PC-3 (cell line): ENCODE measurements at regions not wholly inside any gene's neighbourhood (a gene's known extent, or its start where the extent isn't known, plus 50 kb on each side); places are given as distances from the start of the nearest gene placed in this dataset.

Source experiments
- ATAC-seq: fragments of 200-7000 bp; cut with Tn5 transposase; 2 replicates; pipeline ENCODE4 v1.9.1; 2020; ENCODE audit warnings: mild to moderate bottlenecking, moderate library complexity
- BruUV-seq: library from RNA; stranded (reverse); fragments of 400-500 nt; replicated peaks from 2 replicates; lab custom pipeline; 2021; lab: Mats Ljungman, UMichigan
- CTCF ChIA-PET: fragments of 300-600 bp; sonication (Branson Sonifier 250); formaldehyde crosslinking; loops from one replicate; lab custom pipeline; 2022; ENCODE audit warnings: antibody characterized with exemption; lab: Charles Lee
- POLR2A ChIA-PET: fragments of 300-600 bp; sonication (Branson Sonifier 250); formaldehyde crosslinking; loops from one replicate; lab custom pipeline; 2022; ENCODE audit warnings: antibody characterized with exemption; ENCODE audit not compliant: unreplicated experiment; lab: Charles Lee
- DNase-seq: peaks from one replicate; pipeline ENCODE4 v3.0.0-alpha.2; 2015
- H2AFZ ChIP-seq: fragments of 300-600 bp; sonication (generic); 2 replicates; pipeline ENCODE4 v1.6.0; 2016; ENCODE audit warnings: antibody characterized with exemption, low read length
- H3F3A ChIP-seq: fragments of 300-600 bp; sonication (generic); one replicate; pipeline ENCODE4 v1.6.0; 2017; ENCODE audit warnings: antibody characterized with exemption, low read length, control low read depth, mild to moderate bottlenecking; ENCODE audit not compliant: unreplicated experiment
- H3K27ac ChIP-seq: fragments of 300-600 bp; sonication (generic); 2 replicates; pipeline ENCODE4 v1.5.1; 2016; ENCODE audit warnings: mild to moderate bottlenecking, low read length
- H3K27me3 ChIP-seq: fragments of 300-600 bp; sonication (generic); 2 replicates; pipeline ENCODE4 v1.6.1; 2016; ENCODE audit warnings: low read length, mixed read lengths
- H3K36me3 ChIP-seq: fragments of 300-600 bp; sonication (generic); 2 replicates; pipeline ENCODE4 v1.6.1; 2016; ENCODE audit warnings: low read depth, mixed run types, low read length, mixed read lengths
- H3K4me1 ChIP-seq: fragments of 300-600 bp; sonication (generic); 2 replicates; pipeline ENCODE4 v1.5.1; 2016; ENCODE audit warnings: low read length; ENCODE audit not compliant: insufficient read depth
- H3K4me2 ChIP-seq: fragments of 300-600 bp; sonication (generic); 2 replicates; pipeline ENCODE4 v1.6.0; 2016; ENCODE audit warnings: low read length
- H3K4me3 ChIP-seq: fragments of 300-600 bp; sonication (generic); 2 replicates; pipeline ENCODE4 v1.5.1; 2016; ENCODE audit warnings: mild to moderate bottlenecking, low read length, mixed read lengths
- H3K79me2 ChIP-seq: fragments of 300-600 bp; sonication (generic); 2 replicates; pipeline ENCODE4 v1.6.1; 2017; ENCODE audit warnings: low read length, mixed read lengths
- H3K9ac ChIP-seq: fragments of 300-600 bp; sonication (generic); 2 replicates; pipeline ENCODE4 v1.6.0; 2016; ENCODE audit warnings: mild to moderate bottlenecking, low read length
- H3K9me2 ChIP-seq: fragments of 300-600 bp; sonication (generic); replicated peaks from 2 replicates; pipeline ENCODE4 v1.6.1; 2016; ENCODE audit warnings: mixed run types, low read length, mixed read lengths
- H3K9me3 ChIP-seq: fragments of 300-600 bp; sonication (generic); 2 replicates; pipeline ENCODE4 v1.6.1; 2016; ENCODE audit warnings: low read length, mixed read lengths
- H4K20me1 ChIP-seq: fragments of 300-600 bp; sonication (generic); 2 replicates; pipeline ENCODE4 v1.6.1; 2016; ENCODE audit warnings: low read length, mixed read lengths
- EZH2 ChIP-seq: fragments of 300-600 bp; sonication (generic); IDR thresholded peaks from one replicate; pipeline ENCODE4 v1.6.1; 2017; ENCODE audit warnings: antibody characterized with exemption, mild to moderate bottlenecking, low read length; ENCODE audit not compliant: unreplicated experiment
- EZH2phosphoT487 ChIP-seq: fragments of 300-600 bp; sonication (generic); IDR thresholded peaks from 2 replicates; pipeline ENCODE4 v1.6.1; 2018; ENCODE audit warnings: mild to moderate bottlenecking, antibody characterized with exemption, low read length, borderline replicate concordance
- intact Hi-C: fragments of 100-400 bp; cut with micrococcal nuclease; formaldehyde crosslinking; loops from 2 replicates; pipeline ENCODE4 v1.9.0; 2023
- TF ChIP-seq, protein P1 (sequence below): fragments of 300-600 bp; sonication (generic); conservative IDR thresholded peaks from 2 replicates; pipeline ENCODE4 v1.5.1; 2017; ENCODE audit warnings: antibody characterized with exemption, low read depth, mild to moderate bottlenecking, low read length

DNA sequence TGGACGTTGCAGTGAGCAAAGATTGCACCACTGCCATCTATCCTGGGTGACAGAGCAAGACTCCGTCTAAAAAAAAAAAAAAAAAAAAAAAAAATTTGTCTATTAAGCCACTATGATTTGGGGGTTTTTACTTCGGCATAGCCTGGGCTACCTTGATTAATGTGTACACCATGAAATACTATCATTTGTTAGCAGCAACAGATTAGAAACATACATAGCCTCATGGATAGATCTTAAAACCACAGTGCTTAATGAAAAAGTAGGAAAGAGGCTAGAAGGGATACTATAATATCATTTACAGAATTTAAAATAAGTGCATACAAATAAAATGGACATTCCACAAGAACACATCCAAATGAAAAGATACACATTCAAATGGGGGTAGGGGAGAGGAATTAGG is 77.3 kb upstream of the IL6 start:
- H3K27ac ChIP-seq = no peak overlapping the region
- H3K36me3 ChIP-seq = no peaks in the 10 kb centered on the region
- H3K4me1 ChIP-seq = peaks cover 16% of the 10 kb centered on the region; the same call in 1 of the 2 replicates
- no peaks in the 10 kb centered on the region for H3K27me3 ChIP-seq
- H4K20me1 ChIP-seq = no peaks in the 10 kb centered on the region
- TF ChIP-seq EZH2 = no peak
- TF ChIP-seq, protein P1, sequence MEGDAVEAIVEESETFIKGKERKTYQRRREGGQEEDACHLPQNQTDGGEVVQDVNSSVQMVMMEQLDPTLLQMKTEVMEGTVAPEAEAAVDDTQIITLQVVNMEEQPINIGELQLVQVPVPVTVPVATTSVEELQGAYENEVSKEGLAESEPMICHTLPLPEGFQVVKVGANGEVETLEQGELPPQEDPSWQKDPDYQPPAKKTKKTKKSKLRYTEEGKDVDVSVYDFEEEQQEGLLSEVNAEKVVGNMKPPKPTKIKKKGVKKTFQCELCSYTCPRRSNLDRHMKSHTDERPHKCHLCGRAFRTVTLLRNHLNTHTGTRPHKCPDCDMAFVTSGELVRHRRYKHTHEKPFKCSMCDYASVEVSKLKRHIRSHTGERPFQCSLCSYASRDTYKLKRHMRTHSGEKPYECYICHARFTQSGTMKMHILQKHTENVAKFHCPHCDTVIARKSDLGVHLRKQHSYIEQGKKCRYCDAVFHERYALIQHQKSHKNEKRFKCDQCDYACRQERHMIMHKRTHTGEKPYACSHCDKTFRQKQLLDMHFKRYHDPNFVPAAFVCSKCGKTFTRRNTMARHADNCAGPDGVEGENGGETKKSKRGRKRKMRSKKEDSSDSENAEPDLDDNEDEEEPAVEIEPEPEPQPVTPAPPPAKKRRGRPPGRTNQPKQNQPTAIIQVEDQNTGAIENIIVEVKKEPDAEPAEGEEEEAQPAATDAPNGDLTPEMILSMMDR = no peak
- no peak for TF ChIP-seq EZH2phosphoT487
- POLR2A ChIA-PET = no interaction called here
- no peaks in the 10 kb centered on the region for H3K9me2 ChIP-seq
- intact Hi-C loops = no loop called here
- no peak overlapping the region for H3K4me3 ChIP-seq
- H2AFZ ChIP-seq = no peak overlapping the region
- no peak overlapping the region for H3K4me2 ChIP-seq
- no TSS peak for BruUV-seq
- DNase-seq (no peak), ATAC-seq (no peak)
- no peak overlapping the region for H3K9ac ChIP-seq
- CTCF ChIA-PET = no interaction called here
- no peaks in the 10 kb centered on the region for H3K79me2 ChIP-seq
- peaks cover 11% of the 10 kb centered on the region for H3K9me3 ChIP-seq
- H3F3A ChIP-seq = no peaks in the 10 kb centered on the region

DNA sequence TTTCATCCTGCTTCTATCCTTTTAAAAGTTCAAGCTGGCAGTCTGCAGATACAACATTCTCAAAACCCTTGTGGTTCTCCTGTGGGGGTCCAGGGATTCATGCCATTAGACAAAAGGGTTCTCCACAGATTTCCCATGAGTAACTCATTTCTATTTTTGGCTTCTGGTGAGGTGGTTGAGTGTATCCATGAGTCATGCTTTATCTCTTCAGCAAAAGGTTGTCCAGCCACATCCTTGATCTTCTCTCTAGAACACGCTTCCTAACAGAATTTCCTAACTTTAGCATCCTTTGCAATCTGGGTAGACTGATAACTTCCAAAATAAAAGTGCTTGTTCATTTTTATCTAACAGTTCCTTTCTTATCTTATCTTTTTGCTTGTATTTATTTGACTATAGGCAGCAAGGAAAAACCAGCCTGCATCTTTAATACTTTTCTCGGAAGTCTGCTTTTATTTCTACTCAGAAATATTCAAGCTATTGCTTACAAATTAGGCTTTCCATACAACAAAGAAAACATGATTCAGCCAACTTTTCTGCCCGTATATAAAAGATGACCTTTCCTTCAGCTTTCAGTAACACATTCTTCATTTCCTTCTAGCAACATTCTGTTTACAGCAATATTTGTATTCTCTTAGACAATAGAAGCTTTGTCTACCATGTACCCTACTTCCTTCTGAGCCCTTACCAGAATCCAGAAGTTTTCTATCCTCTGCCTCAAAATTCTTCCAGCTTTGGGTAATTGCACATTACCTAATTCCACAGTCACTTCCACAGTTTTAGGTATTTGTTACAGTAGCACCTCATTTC is 79.3 kb upstream of the IL6 start:
- POLR2A ChIA-PET = no interaction called here
- H3K9me2 ChIP-seq = no peaks in the 10 kb centered on the region
- peak; percentile 53 for DNase-seq
- no peaks in the 10 kb centered on the region for H4K20me1 ChIP-seq
- intact Hi-C loops = no loop called here
- no peak overlapping the region for H3K4me3 ChIP-seq
- no TSS peak for BruUV-seq
- H2AFZ ChIP-seq = no peak overlapping the region
- CTCF ChIA-PET = no interaction called here
- no peak overlapping the region for H3K4me2 ChIP-seq
- H3K4me1 ChIP-seq = peaks cover 16% of the 10 kb centered on the region; the same call in 1 of the 2 replicates
- no peaks in the 10 kb centered on the region for H3F3A ChIP-seq
- no peak overlapping the region for H3K9ac ChIP-seq
- no peaks in the 10 kb centered on the region for H3K79me2 ChIP-seq
- peak overlapping the region; percentile 53 for H3K27ac ChIP-seq
- TF ChIP-seq EZH2 = no peak
- TF ChIP-seq EZH2phosphoT487 = no peak
- TF ChIP-seq, protein P1 = no peak
- peaks cover 17% of the 10 kb centered on the region for H3K9me3 ChIP-seq
- ATAC-seq = no peak
- no peaks in the 10 kb centered on the region for H3K36me3 ChIP-seq
- no peaks in the 10 kb centered on the region for H3K27me3 ChIP-seq
